GM23248 (cell line): ENCODE measurements at regions not wholly inside any gene's neighbourhood (a gene's known extent, or its start where the extent isn't known, plus 50 kb on each side); places are given as distances from the start of the nearest gene placed in this dataset.
"Not testable (repeated sequence)": the region's sequence is repeated elsewhere in the genome, so short reads cannot be mapped to it uniquely, and the experiment has no call there.

Source experiments
- EZH2 ChIP-seq: fragments of 200-600 bp; sonication (generic); IDR thresholded peaks from 2 replicates; pipeline ENCODE4 v1.6.1; 2018; ENCODE audit warnings: antibody characterized with exemption, mild to moderate bottlenecking; ENCODE audit not compliant: insufficient read depth, poor library complexity, severe bottlenecking
- EZH2phosphoT487 ChIP-seq: fragments of 200-600 bp; sonication (generic); IDR thresholded peaks from 2 replicates; pipeline ENCODE4 v1.6.1; 2018; ENCODE audit warnings: antibody characterized with exemption, moderate library complexity, mild to moderate bottlenecking, low read depth; ENCODE audit not compliant: insufficient read depth

DNA sequence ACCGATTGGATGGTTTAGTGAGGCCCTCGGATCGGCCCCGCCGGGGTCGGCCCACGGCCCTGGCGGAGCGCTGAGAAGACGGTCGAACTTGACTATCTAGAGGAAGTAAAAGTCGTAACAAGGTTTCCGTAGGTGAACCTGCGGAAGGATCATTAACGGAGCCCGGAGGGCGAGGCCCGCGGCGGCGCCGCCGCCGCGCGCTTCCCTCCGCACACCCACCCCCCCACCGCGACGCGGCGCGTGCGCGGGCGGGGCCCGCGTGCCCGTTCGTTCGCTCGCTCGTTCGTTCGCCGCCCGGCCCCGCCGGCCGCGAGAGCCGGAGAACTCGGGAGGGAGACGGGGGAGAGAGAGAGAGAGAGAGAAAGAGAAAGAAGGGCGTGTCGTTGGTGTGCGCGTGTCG lies 2127.0 kb upstream of the TPTE start:
- TF ChIP-seq EZH2phosphoT487, EZH2: not testable (repeated sequence)
